Heart left ventricle (tissue), 16 donors: ENCODE measurements at regions not wholly inside any gene's neighbourhood (a gene's known extent, or its start where the extent isn't known, plus 50 kb on each side); places are given as distances from the start of the nearest gene placed in this dataset.

Experiments used
- ATAC-seq, 4 donors: fragments of 200-7000 bp; cut with Tn5 transposase; one replicate each; pipeline ENCODE4 v1.9.1; 2020 to 2022; ENCODE audit warnings: moderate library complexity in 4 of 4, mild to moderate bottlenecking in 3 of 4, moderate number of reproducible peaks in 1 of 4
- DNase-seq, 5 donors: peaks; one replicate each; pipeline ENCODE4 v3.0.0-alpha.2; 2020
- H3K27ac ChIP-seq, 12 donors: fragments of 200-600 bp; sonication (generic) in 4 of 12; one replicate each; pipeline versions ENCODE4 v1.5.0 to v1.8.0; 2016 to 2022; ENCODE audit warnings: mild to moderate bottlenecking in 2 of 12
- H3K27me3 ChIP-seq, 9 donors: fragments of 200-600 bp; sonication (generic) in 2 of 9; one replicate each; pipeline versions ENCODE4 v1.5.1 to v1.8.0; 2016 to 2022; ENCODE audit warnings: mild to moderate bottlenecking in 3 of 9
- H3K36me3 ChIP-seq, 9 donors: fragments of 200-600 bp; sonication (generic) in 2 of 9; one replicate each; pipeline versions ENCODE4 v1.5.0 to v1.8.0; 2018 to 2022; ENCODE audit warnings: mild to moderate bottlenecking in 2 of 9
- H3K4me1 ChIP-seq, 12 donors: fragments of 200-600 bp; sonication (generic) in 4 of 12; one replicate each; pipeline versions ENCODE4 v1.5.0 to v1.8.0; 2016 to 2022; ENCODE audit warnings: mild to moderate bottlenecking in 3 of 12
- H3K4me3 ChIP-seq, 12 donors: fragments of 200-600 bp; sonication (generic) in 4 of 12; one replicate each; pipeline versions ENCODE4 v1.5.0 to v1.8.0; 2017 to 2022; ENCODE audit warnings: mild to moderate bottlenecking in 9 of 12, moderate library complexity in 4 of 12
- H3K9me3 ChIP-seq, 12 donors: fragments of 200-600 bp; sonication (generic) in 4 of 12; one replicate each; pipeline versions ENCODE4 v1.5.0 to v1.8.0; 2016 to 2022; ENCODE audit warnings: mild to moderate bottlenecking in 1 of 12
- POLR2A ChIP-seq, 2 donors: fragments of 450-650 bp; IDR thresholded peaks; one replicate each; pipeline ENCODE4 v1.6.1; 2017; ENCODE audit warnings: antibody characterized with exemption in 2 of 2, mild to moderate bottlenecking in 2 of 2, moderate library complexity in 2 of 2
- WGBS, 4 donors: extraction: QIAGEN DNeasy Blood & Tissue Kit in 2 of 4; methylation state at CpG; one replicate each; pipeline versions ENCODE4 v1.1.5 to v1.1.7; 2013 to 2018; 5-methylcytosine and 5-hydroxymethylcytosine counted together
- intact Hi-C, 10 donors: fragments of 100-400 bp; cut with DNase I; formaldehyde crosslinking; loops; one replicate each; pipeline versions ENCODE4 v1.11.1 to v1.14.2; 2022
- TF ChIP-seq, protein P1 (sequence below), 12 donors: fragments of 200-600 bp; sonication (generic) in 4 of 12; IDR thresholded peaks; one replicate each; pipeline versions ENCODE4 v1.5.0 to v1.8.0; 2018 to 2022; ENCODE audit warnings: antibody characterized with exemption in 12 of 12, mild to moderate bottlenecking in 5 of 12
- donor health status: ischemic (EF 13 %, LVEDD 7.1; RV severe dilation, severe dysfunction).
- donor health status: healthy with polysubstance abuse.
- donor health status: DM: no; HTN: yes; CAD: no.
- donor health status: DM: no; HTN: no; CAD: no.
- donor health status: ischemic (EF 25% LVEDD 6.9; RV normal size, moderate dysfunction).
- donor health status: ischemic (EF 25% LVEDD 5.7; RV mildly dilated, moderate dysfunction).
- donor health status: healthy.
- donor health status: DM: yes; HTN: yes; CAD: no.
- donor health status: ischemic (EF 35%, LVEDD 5.7; RV mildly dilated, moderate dysfunction).
- donor health status: nonischemic (EF 11% LVEDD 7.7; RV severe dilation, severe dysfunction).
- donor health status: DM: yes; HTN: yes; CAD: no.
- donor health status: PGD.
- donor health status: ischemic (EF 29% LVEDD 5.4; RV normal size, mild dysfunction).
- donor health status: nonischemic (EF 23%, LVEDD 6.1; RV moderate dilation, normal function).

DNA sequence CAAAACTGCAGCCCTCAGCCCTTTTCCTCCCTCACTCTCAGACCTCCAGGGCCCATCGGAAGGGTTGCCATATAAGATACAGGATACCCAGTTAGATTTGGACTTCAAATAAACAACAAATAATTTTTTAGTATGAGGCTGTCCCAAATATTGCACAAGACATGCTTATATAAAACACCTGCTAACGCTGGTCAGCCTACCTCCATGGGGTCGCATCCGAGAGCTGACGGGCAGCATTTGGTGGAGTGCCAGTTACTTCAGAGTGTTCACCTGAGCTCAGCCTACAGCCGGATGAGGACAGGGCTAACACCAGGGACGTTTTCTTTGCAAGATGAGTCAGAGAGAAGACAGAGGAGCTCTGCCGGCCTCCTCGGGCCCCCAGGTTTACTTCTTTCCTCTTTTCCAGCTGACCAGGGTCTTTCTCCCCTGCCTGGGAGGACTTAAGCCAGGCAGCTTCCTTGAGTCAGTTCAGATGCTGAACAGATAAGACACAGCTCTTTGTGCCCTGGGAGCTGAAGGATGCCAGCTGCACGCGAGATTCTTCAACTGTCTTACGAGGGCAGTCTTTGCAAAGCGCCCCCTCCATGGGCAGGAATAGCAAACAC lies 141.2 kb upstream of the KCNG1 start:
- H3K36me3 ChIP-seq: no peaks in the 10 kb centered on the region
- intact Hi-C loops: no loop called here
- no peak overlapping the region for H3K4me3 ChIP-seq
- H3K27me3 ChIP-seq: peaks cover 0 to 65% (median 14%) of the 10 kb centered on the region in 9 donors
- H3K27ac ChIP-seq: no peak overlapping the region
- no peaks in the 10 kb centered on the region for H3K4me1 ChIP-seq
- TF ChIP-seq, protein P1, sequence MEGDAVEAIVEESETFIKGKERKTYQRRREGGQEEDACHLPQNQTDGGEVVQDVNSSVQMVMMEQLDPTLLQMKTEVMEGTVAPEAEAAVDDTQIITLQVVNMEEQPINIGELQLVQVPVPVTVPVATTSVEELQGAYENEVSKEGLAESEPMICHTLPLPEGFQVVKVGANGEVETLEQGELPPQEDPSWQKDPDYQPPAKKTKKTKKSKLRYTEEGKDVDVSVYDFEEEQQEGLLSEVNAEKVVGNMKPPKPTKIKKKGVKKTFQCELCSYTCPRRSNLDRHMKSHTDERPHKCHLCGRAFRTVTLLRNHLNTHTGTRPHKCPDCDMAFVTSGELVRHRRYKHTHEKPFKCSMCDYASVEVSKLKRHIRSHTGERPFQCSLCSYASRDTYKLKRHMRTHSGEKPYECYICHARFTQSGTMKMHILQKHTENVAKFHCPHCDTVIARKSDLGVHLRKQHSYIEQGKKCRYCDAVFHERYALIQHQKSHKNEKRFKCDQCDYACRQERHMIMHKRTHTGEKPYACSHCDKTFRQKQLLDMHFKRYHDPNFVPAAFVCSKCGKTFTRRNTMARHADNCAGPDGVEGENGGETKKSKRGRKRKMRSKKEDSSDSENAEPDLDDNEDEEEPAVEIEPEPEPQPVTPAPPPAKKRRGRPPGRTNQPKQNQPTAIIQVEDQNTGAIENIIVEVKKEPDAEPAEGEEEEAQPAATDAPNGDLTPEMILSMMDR (IDR thresholded peaks at IDR 0.05): no peak
- TF ChIP-seq POLR2A (IDR thresholded peaks at IDR 0.05): no peak
- 65 to 80% (median 73%) methylated on average over 13 of the region's 13 CpGs for WGBS, 4 donors
- ATAC-seq: no peak
- DNase-seq: no peak
- peaks cover 0 to 4% (median 0%) of the 10 kb centered on the region in 12 donors for H3K9me3 ChIP-seq

DNA sequence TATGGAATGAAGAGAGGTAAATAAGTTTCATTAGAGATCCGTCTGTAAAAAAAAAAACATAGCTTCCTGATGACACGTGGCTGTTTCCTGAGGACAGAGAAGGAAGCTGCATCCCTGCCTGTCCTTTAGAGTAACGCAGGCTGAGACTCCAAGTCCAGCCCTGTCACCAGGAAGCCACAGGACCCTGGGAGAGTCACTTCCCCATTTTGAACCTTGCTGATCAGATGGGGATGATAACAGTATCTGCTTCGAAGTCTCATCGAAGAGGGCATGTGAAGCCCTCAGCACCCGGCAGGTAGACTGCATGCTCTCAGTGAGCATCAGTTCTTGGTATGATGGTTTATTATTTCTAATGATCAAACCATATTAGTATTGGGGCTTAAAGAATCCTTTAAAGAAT lies 139.1 kb upstream of the KCNG1 start:
- no peak overlapping the region for H3K4me3 ChIP-seq
- TF ChIP-seq POLR2A (IDR thresholded peaks at IDR 0.05): no peak
- TF ChIP-seq, protein P1 (IDR thresholded peaks at IDR 0.05): no peak
- H3K9me3 ChIP-seq: no peaks in the 10 kb centered on the region
- DNase-seq (no peak), ATAC-seq (no peak)
- no peaks in the 10 kb centered on the region for H3K4me1 ChIP-seq
- WGBS, 4 donors: 43 to 65% (median 54%) methylated on average over 6 of the region's 6 CpGs
- no peaks in the 10 kb centered on the region for H3K36me3 ChIP-seq
- H3K27me3 ChIP-seq: peaks cover 0 to 83% (median 26%) of the 10 kb centered on the region in 9 donors
- H3K27ac ChIP-seq: no peak overlapping the region
- intact Hi-C loops: no loop called here

DNA sequence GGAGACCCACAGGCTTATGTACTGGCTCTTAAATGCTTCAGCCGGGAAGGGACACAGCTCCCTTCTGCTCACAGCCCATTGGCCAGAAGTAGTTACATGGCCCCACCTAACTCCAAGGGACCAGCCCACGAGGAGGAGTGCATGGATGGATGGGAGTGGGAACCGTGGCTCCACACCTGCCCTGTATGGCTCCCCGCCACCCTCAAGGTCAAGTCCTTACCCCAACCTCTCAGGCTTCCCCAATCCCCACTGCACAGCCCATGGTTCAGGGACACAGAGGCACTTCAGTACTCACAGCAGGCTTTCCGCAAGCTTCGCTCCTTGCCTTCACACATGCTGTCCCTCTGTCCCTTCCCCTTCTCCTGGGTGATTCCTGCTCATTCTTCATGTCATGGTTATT lies 137.9 kb upstream of the KCNG1 start:
- Histone ChIP-seq H3K27ac (no peak overlapping the region), H3K4me1 (peaks cover 0 to 9% (median 0%) of the 10 kb centered on the region in 12 donors), H3K36me3 (no peaks in the 10 kb centered on the region), H3K9me3 (no peaks in the 10 kb centered on the region), H3K4me3 (no peak overlapping the region), H3K27me3 (peaks cover 0 to 79% (median 28%) of the 10 kb centered on the region in 9 donors)
- 69 to 81% (median 73%) methylated on average over 6 of the region's 6 CpGs for WGBS, 4 donors
- TF ChIP-seq, protein P1 (IDR thresholded peaks at IDR 0.05): no peak
- TF ChIP-seq POLR2A (IDR thresholded peaks at IDR 0.05): no peak
- DNase-seq (no peak), ATAC-seq (no peak)
- intact Hi-C loops: no loop called here

DNA sequence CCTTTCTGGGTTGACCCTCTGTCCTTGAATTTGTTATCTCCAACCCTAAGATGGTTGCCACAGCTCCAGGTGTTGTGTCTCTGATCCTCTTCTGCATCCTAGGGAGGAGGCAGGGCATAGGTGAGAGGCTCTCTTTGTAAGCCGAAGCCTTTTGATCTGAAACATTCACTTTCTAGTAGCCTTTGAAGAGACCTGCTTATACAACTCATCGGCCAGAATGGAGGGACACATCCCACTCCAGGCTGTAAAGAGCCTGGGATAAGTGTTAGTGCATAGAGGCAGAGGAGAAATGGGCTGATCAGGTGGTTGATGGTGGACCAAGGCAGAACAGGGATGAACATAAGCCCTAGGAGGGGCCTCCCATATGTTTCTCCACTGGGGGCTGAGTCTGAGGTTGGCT lies 137.1 kb upstream of the KCNG1 start:
- Histone ChIP-seq H3K36me3 (no peaks in the 10 kb centered on the region), H3K27ac (no peak overlapping the region), H3K4me3 (no peak overlapping the region), H3K9me3 (no peaks in the 10 kb centered on the region), H3K27me3 (peaks cover 0 to 72% (median 28%) of the 10 kb centered on the region in 9 donors), H3K4me1 (peaks cover 0 to 9% (median 0%) of the 10 kb centered on the region in 12 donors)
- intact Hi-C loops: no loop called here
- DNase-seq (no peak), ATAC-seq (no peak)
- 36 to 58% (median 44%) methylated on average over 2 of the region's 2 CpGs for WGBS, 4 donors
- TF ChIP-seq POLR2A (IDR thresholded peaks at IDR 0.05): no peak
- TF ChIP-seq, protein P1 (IDR thresholded peaks at IDR 0.05): no peak
